OCI-LY1 (cell line): ENCODE measurements at regions not wholly inside any gene's neighbourhood (a gene's known extent, or its start where the extent isn't known, plus 50 kb on each side); places are given as distances from the start of the nearest gene placed in this dataset.

Source experiments
- H2AFZ ChIP-seq: fragments of 200-600 bp; sonication (generic), shearing (Covaris generic); 2 replicates; pipeline ENCODE4 v1.6.0; 2014; ENCODE audit warnings: antibody characterized with exemption, mild to moderate bottlenecking, low read length
- H3F3A ChIP-seq: fragments of 200-600 bp; sonication (generic), shearing (Covaris generic); 2 replicates; pipeline ENCODE4 v1.6.0; 2014; ENCODE audit warnings: mild to moderate bottlenecking, antibody characterized with exemption, low read length, moderate library complexity; ENCODE audit not compliant: insufficient read depth
- H3K27ac ChIP-seq: fragments of 200-600 bp; sonication (generic); 2 replicates; pipeline ENCODE4 v1.5.1; 2014; ENCODE audit warnings: low read length, mixed run types, mild to moderate bottlenecking, low read depth; ENCODE audit not compliant: poor library complexity, severe bottlenecking
- H3K27me3 ChIP-seq: fragments of 200-600 bp; sonication (generic); 2 replicates; pipeline ENCODE4 v1.6.0; 2014; ENCODE audit warnings: antibody characterized with exemption, mild to moderate bottlenecking, low read length, moderate library complexity; ENCODE audit not compliant: insufficient read depth
- H3K36me3 ChIP-seq: fragments of 200-600 bp; sonication (generic); 2 replicates; pipeline ENCODE4 v1.6.1; 2014; ENCODE audit warnings: mild to moderate bottlenecking, antibody characterized with exemption, low read length, moderate library complexity, mixed read lengths; ENCODE audit not compliant: insufficient read depth
- H3K4me1 ChIP-seq: fragments of 200-600 bp; sonication (generic); 2 replicates; pipeline ENCODE4 v1.5.1; 2014; ENCODE audit warnings: mild to moderate bottlenecking, low read length, moderate library complexity; ENCODE audit not compliant: insufficient read depth, severe bottlenecking
- H3K4me2 ChIP-seq: fragments of 200-600 bp; sonication (generic), shearing (Covaris generic); 2 replicates; pipeline ENCODE4 v1.6.1; 2014; ENCODE audit warnings: low read length
- H3K4me3 ChIP-seq: fragments of 200-600 bp; sonication (generic); 2 replicates; pipeline ENCODE4 v1.5.1; 2014; ENCODE audit warnings: low read length, low read depth, mild to moderate bottlenecking, mixed read lengths; ENCODE audit not compliant: poor library complexity, severe bottlenecking
- H3K79me2 ChIP-seq: fragments of 200-600 bp; shearing (Covaris generic); 2 replicates; pipeline ENCODE4 v1.6.1; 2016; ENCODE audit warnings: mixed run types, low read length, mixed read lengths; ENCODE audit not compliant: insufficient read depth
- H3K9ac ChIP-seq: fragments of 200-600 bp; sonication (generic), shearing (Covaris generic); 2 replicates; pipeline ENCODE4 v1.6.1; 2014; ENCODE audit warnings: mild to moderate bottlenecking, low read length, mixed read lengths
- H3K9me2 ChIP-seq: fragments of 200-600 bp; sonication (generic), shearing (Covaris generic); 2 replicates; pipeline ENCODE4 v1.6.1; 2014; ENCODE audit warnings: low read depth, mild to moderate bottlenecking, low read length, mixed read lengths
- H3K9me3 ChIP-seq: fragments of 200-600 bp; shearing (Covaris generic); 2 replicates; pipeline ENCODE4 v1.6.1; 2014; ENCODE audit warnings: low read length, mixed read lengths
- H4K20me1 ChIP-seq: fragments of 200-600 bp; sonication (generic), shearing (Covaris generic); 2 replicates; pipeline ENCODE4 v1.6.0; 2016; ENCODE audit warnings: mild to moderate bottlenecking, low read length; ENCODE audit not compliant: insufficient read depth
- EZH2 ChIP-seq: fragments of 200-600 bp; sonication (generic), shearing (Covaris generic); IDR thresholded peaks from 2 replicates; pipeline ENCODE4 v1.8.0; 2017; ENCODE audit warnings: borderline replicate concordance, mixed run types, mild to moderate bottlenecking, antibody characterized with exemption, low read length, moderate library complexity, mixed read lengths
- TF ChIP-seq, protein P1 (sequence below): fragments of 200-600 bp; sonication (generic), shearing (Covaris generic); IDR thresholded peaks from 2 replicates; pipeline ENCODE4 v1.5.1; 2017; ENCODE audit warnings: mild to moderate bottlenecking, antibody characterized with exemption, low read length, moderate library complexity, mixed read lengths

GRCh38 chr5:3778000-3778550, 182.4 kb downstream of the IRX1 start:
- Histone ChIP-seq H3F3A (no peaks in the 10 kb centered on the region), H3K27ac (no peak overlapping the region)

DNA sequence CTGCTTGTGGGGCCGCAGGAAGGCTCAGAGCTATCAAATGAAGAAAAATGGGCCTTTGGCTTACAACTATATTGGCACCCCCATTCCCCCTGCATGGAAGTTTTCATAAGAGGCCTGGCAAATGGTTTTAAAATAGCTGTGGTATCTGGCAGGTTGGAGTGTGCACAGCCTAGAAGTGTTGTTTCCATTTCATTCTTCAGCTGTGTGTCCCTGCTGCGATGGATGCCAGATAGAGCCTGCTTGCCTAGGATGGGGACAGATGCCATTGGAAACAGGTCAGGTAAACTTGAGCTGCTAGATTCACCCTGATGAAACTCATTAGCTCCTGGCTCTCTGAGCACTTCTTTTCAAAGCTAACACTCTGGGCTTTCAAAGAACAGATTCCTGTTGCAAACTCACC, 183.3 kb downstream of the IRX1 start:
- H3K79me2 ChIP-seq = no peaks in the 10 kb centered on the region
- TF ChIP-seq, protein P1, sequence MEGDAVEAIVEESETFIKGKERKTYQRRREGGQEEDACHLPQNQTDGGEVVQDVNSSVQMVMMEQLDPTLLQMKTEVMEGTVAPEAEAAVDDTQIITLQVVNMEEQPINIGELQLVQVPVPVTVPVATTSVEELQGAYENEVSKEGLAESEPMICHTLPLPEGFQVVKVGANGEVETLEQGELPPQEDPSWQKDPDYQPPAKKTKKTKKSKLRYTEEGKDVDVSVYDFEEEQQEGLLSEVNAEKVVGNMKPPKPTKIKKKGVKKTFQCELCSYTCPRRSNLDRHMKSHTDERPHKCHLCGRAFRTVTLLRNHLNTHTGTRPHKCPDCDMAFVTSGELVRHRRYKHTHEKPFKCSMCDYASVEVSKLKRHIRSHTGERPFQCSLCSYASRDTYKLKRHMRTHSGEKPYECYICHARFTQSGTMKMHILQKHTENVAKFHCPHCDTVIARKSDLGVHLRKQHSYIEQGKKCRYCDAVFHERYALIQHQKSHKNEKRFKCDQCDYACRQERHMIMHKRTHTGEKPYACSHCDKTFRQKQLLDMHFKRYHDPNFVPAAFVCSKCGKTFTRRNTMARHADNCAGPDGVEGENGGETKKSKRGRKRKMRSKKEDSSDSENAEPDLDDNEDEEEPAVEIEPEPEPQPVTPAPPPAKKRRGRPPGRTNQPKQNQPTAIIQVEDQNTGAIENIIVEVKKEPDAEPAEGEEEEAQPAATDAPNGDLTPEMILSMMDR = no peak
- TF ChIP-seq EZH2 = no peak
- no peaks in the 10 kb centered on the region for H4K20me1 ChIP-seq
- no peaks in the 10 kb centered on the region for H3F3A ChIP-seq
- no peaks in the 10 kb centered on the region for H3K27me3 ChIP-seq
- H3K4me1 ChIP-seq = no peaks in the 10 kb centered on the region
- no peak overlapping the region for H3K9ac ChIP-seq
- H2AFZ ChIP-seq = no peak overlapping the region
- H3K4me2 ChIP-seq = no peak overlapping the region
- no peaks in the 10 kb centered on the region for H3K9me3 ChIP-seq
- H3K36me3 ChIP-seq = no peaks in the 10 kb centered on the region
- no peak overlapping the region for H3K27ac ChIP-seq
- H3K9me2 ChIP-seq = no peaks in the 10 kb centered on the region
- H3K4me3 ChIP-seq = no peak overlapping the region

More at GRCh38 chr5:3778000-3778550, 182.4 kb downstream of the IRX1 start:
- H4K20me1 ChIP-seq = no peaks in the 10 kb centered on the region
- no peaks in the 10 kb centered on the region for H3K9me2 ChIP-seq
- no peaks in the 10 kb centered on the region for H3K9me3 ChIP-seq
- H3K4me1 ChIP-seq = no peaks in the 10 kb centered on the region
- no peaks in the 10 kb centered on the region for H3K79me2 ChIP-seq
- no peak overlapping the region for H3K4me3 ChIP-seq
- H2AFZ ChIP-seq = no peak overlapping the region
- H3K9ac ChIP-seq = no peak overlapping the region
- no peaks in the 10 kb centered on the region for H3K27me3 ChIP-seq
- H3K4me2 ChIP-seq = no peak overlapping the region
- TF ChIP-seq EZH2 = no peak
- TF ChIP-seq, protein P1 = no peak
- H3K36me3 ChIP-seq = no peaks in the 10 kb centered on the region

GRCh38 chr5:3780278-3780677, 184.6 kb downstream of the IRX1 start:
- no peak overlapping the region for H2AFZ ChIP-seq
- no peaks in the 10 kb centered on the region for H3K4me1 ChIP-seq
- no peak for TF ChIP-seq EZH2
- TF ChIP-seq, protein P1 = no peak
- no peaks in the 10 kb centered on the region for H3K36me3 ChIP-seq
- H3K27me3 ChIP-seq = no peaks in the 10 kb centered on the region
- no peak overlapping the region for H3K27ac ChIP-seq
- no peak overlapping the region for H3K4me3 ChIP-seq
- H3K4me2 ChIP-seq = no peak overlapping the region
- no peaks in the 10 kb centered on the region for H4K20me1 ChIP-seq
- no peaks in the 10 kb centered on the region for H3F3A ChIP-seq
- H3K79me2 ChIP-seq = no peaks in the 10 kb centered on the region
- no peaks in the 10 kb centered on the region for H3K9me2 ChIP-seq
- no peak overlapping the region for H3K9ac ChIP-seq
- no peaks in the 10 kb centered on the region for H3K9me3 ChIP-seq
